ENCODE measurements at regions not wholly inside any gene's neighbourhood (a gene's known extent, or its start where the extent isn't known, plus 50 kb on each side); places are given as distances from the start of the nearest gene placed in this dataset.
A peak's percentile ranks its signal among the peaks of the same experiment; 100 is the strongest.

DNA sequence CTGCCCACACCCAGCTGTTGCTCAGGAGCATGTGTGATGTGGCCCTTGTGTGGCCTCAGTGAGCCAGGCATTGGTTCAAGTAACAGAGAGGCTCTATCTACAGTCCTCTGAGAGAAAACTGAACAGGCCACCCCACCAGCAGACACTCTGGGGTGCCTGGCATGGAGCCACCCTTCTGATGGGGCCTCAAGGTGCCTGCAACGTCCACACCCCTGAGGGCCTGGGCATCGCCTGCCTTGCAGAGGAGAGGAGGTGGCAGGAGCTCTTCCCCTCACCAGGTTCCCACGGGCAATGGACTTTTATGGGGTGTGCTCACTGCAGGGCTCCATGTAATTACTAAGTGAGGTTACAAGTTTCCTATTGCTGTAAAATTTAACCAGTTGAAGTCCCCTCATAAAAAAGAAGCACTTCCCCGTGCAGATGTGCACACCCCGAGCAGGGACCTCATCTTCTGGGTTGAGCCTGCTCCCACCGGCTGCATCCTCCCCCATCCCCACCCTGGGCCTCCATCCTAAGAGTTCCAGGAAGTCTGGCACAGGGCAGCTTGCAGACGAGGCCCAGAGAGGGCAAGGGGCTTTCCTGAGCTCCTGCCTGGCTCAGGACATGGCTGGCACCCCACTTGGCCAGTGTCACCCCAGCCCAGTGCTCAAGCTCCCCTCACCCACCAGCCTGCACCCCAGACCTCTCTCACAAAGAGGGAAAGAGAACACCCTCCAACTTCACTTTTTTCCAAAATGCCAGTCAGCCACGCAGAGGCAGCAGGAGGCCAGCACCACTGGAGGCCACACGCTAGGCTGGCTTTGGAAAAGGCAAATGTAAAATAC is 270.4 kb upstream of the RTL1 start:
- DNase-seq (ENCODE audit: low read depth in 4 of 4, low spot score in 3 of 4), result no peak

DNA sequence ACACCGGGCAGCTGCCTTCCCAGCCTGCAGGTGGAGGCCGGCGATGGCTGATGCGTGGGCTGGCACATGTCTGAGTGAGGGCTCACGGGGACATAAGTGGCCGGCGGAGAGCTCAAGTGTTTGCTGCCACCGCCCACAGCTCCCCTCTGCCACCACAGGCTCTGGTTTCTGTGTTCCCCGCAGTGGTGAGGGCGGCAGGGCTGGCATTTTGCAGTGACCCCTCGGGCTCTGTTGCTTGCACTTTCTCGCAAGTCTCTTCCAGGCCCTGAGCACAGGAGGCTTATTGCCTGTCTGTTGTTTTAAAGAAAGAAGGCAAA is 271.0 kb upstream of the RTL1 start:
- DNase-seq (ENCODE audit: low read depth in 4 of 4, low spot score in 3 of 4), result no peak

DNA sequence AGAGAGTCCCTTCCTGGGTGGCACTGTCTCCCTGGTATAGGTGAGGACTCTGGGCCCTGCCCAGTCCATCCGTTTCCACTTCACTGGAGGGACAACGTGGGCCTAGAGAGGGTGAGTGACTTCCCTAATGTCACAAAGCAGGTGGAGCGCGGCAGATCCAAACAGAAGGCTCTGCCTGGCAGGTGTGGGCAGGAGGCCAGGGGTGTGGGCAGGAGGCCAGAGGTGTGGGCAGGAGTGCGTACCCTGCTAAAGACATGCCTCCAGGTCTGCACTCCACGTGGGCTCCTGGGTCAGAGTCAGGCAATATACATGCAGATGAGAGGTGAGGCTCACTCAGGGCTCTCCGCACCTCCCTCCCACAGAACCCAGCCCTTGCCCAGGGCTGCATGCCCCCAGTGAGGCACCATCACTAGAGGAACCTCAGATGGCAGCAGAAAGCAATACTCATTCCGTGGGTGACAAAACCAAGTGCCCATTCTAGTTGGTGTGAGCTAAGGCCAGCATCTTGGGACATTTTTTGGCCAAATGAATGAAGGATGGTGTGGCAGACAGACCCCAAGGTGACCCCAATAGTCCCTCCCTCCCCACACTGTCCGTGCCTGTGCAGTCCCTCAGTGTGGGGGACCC is 271.6 kb upstream of the RTL1 start:
- DNase-seq (ENCODE audit: low read depth in 4 of 4, low spot score in 3 of 4), result no peak

DNA sequence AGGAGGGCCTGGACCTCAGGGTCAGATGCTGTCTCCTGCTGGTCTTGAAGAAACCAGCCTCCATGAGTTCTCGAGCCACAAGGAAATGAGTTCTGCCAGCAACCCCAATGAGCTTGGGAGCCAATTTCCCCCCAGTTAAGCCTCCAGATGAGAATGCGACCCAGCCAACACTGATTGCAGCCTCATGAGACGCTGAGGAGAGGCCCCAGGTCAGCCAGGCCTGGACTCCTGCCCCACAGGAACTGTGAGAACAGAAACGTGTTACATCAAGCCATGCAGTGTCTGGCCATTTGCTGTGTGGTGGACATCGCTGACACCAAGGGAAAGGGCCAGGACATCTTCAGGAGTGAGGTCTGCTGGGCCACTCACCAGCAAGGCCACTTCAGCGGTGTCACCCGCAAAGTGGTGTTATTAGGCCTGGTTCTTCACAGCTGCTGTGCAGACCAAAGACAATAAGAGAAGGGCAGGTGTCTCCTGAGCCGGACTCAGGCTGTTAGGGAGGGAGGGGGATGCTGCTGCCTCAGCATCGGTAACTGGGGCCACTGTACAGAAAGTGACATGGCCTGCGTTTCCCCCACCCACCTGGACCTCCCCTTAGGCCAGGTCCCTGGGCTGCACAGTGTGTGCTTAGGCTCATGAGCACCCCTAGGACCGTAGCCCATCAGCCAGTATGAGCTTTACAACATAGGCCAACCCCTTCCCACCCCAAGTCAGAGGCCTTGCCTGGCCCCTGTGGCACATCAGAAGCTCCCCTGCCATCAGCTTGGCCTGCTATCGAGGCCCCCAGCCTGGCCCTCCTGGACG is 272.4 kb upstream of the RTL1 start:
- DNase-seq (ENCODE audit: low read depth in 4 of 4, low spot score in 3 of 4), result no peak

DNA sequence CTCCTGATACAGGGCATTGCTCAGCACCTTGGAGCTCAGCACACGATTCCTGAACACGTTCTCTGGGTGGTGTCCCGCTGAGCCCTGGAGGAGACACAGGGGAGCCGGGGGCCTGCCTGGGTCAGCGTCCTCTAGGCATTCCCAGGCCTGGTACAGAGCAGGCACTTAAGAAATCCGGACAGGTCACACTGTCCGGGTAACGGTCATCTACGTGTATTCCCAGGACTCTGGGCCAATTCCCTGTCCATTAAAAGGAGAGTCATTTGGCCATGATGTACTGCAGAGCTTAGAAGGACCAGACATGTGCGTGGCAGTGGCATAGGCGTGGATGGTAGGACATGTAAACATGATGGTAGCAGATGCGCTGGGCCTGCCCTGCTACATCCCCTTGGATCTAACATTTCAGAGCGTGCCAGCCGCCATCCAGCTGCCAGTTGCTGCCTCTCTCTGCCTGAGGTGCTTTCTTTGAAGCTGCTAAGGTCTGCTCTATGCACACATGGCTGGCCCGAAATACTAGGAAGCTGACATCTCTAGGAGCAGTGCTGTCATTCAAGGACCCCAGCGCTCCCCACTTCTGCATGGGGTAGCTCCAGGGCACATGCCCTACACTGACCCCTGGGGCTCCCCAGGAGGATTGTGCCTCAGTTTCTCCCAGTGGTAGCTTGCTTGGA is 273.1 kb upstream of the RTL1 start:
- DNase-seq (ENCODE audit: low read depth in 4 of 4, low spot score in 3 of 4), result no peak

DNA sequence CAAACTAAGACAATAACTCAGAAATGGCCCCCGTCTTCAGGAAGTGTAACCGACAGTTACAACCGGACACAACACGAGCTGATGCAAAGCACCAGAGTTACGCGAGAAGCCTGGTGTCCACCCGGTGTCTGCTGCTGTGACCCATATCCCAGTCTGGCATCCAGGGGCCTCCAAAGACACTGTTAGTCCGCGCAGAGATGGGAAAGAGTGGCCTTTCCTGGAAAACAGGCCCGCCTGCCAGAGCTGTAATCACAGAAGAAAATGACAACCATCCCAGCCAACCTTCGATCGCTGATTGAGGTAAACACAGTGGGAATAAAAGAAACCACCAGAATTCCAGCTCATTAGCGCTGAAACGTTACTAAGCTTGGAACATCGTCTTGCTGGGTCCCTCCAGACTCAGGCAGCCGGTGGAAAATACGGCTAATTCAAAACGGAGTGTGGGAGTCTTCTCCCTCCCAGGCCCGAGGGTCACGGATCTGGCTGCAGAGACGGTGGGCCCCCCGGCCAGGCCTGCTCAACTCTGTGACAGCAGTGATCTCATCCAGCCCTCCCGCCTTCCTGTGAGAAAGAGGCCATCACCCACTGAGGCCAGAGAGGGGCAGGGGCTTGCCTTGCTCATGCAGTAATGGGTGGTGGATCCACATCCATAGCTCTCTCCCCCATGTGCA is 273.9 kb upstream of the RTL1 start:
- DNase-seq (ENCODE audit: low read depth in 4 of 4, low spot score in 3 of 4), result peak in 2 of 4 donors; percentile 25 to 29

DNA sequence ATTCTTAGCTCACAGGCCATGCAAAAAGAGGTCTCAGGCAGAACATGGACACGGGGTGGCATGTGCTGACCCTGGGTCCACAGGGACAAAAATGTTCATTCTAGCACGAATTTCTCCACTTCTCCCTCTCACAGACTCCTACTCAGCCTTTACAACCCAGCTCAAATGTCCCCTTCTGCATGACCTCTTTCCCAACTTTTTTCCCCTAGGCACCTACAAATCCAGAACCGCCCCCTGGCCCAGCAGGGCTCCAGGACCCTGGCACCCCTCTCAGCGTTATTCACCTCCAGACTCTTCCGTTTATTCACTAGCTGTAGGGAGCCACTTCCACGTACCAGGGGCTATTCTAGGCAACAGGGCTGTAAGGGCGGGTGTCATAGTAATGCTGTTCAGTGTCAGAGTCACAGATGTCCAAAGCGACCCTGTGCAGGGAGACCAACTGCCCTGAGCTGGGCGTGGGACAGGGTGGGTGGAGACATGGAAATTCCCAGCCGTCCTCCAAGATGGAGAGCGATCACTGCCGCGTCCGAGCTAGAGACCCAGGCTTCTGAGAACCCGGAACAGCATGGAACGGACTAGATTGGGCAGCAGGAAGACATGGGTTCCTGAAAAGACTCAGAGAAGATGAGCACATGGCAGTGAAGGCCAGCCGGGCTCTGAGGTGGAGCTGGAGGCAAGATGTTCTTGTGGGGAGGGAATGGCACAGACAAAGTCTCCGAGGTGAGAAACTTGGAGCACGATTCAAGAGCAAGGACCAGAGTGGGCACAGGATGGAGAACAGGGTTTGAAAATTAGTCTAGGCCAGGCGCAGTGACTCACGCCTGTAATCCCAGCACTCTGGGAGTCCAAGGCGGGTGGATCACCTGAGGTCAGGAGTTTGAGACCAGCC is 274.9 kb upstream of the RTL1 start:
- DNase-seq (ENCODE audit: low read depth in 4 of 4, low spot score in 3 of 4), result no peak

DNA sequence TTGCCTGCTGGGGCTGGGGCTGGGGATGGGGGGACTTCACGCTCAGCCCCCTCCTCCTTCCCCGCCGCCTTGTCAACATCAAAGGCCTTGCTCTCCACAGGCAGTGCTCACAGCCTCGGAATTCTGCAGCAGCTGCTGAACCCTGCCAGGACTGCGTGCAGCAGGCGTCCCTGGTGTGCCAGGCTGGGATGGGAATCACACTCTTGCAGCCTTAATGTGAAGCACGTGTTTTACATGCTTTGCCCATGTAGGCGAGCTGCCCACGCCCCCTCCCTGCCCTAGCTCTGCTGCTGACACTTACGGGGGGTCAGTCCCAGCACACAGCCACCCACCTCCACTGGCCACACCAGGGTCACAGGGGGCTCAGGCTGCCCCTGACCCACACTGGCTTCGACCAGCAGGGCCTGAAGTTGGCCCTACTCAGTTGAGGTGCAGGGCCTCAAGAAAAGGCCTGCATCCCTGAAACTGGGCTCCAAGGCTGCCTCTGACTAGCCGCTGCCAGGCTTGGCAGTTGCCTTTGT is 276.2 kb upstream of the RTL1 start:
- DNase-seq (ENCODE audit: low read depth in 4 of 4, low spot score in 3 of 4), result no peak

DNA sequence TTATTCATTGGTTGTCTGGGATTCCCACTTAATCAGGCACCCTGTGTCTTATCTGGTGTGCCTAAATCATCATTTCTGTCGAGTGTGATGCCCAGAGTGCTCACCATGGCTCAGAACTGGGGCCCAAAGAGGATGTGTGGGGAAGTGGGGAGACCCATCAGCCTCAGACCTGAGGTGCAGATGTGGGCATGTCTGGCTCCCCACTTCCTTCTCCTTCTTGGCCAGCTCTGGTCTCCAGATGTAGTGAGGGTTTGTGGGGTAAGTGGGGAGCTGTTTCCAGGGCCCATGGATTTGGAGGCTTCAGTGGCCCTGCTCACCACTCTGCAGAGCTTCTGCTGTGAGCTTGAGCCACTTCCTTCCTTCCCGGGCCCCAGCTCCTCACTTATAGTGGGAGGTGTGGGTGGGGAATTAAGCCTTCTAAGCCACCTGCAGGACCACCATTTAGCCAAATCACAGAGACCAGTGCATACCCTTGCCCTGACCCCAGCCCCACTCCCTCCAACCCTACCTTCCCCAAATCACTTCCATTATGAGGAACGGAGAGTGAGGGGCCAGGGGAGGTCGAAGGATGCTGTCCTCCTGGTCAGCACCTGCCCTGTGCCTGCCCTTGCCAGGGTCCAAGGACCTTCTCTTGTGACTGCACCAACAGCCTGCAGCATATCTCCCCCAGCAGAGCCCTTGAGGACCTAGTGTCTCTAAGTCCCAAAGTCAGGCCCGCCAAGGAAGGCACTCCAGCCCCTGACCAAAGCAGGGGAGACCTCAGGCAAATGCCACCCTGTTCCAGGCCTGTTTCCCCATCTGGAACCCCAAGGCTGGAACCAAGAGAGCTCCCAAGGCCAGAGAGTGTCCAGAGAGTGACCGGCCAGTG is 278.2 kb upstream of the RTL1 start:
- no peak for DNase-seq (ENCODE audit: low read depth in 4 of 4, low spot score in 3 of 4)

DNA sequence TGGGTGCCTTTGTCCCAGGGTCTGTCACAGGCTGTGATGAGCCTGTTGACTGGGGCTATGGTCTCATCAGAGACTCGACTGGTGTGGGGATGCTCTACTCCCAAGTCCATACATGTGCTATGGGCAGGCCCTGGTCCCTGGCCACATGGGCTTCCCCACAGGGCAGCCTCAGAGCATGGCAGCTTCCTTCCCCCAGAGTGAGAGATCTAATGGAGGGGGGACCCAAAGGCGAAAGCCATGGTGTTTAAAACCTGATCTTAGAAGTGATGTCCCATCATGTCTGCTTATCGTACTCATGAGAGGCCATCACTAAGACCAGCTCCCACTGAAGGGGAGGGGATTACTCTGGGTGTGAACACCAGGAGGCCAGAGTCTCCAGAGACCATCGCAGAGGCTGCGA is 279.0 kb upstream of the RTL1 start:
- no peak for DNase-seq (ENCODE audit: low read depth in 4 of 4, low spot score in 3 of 4)

DNA sequence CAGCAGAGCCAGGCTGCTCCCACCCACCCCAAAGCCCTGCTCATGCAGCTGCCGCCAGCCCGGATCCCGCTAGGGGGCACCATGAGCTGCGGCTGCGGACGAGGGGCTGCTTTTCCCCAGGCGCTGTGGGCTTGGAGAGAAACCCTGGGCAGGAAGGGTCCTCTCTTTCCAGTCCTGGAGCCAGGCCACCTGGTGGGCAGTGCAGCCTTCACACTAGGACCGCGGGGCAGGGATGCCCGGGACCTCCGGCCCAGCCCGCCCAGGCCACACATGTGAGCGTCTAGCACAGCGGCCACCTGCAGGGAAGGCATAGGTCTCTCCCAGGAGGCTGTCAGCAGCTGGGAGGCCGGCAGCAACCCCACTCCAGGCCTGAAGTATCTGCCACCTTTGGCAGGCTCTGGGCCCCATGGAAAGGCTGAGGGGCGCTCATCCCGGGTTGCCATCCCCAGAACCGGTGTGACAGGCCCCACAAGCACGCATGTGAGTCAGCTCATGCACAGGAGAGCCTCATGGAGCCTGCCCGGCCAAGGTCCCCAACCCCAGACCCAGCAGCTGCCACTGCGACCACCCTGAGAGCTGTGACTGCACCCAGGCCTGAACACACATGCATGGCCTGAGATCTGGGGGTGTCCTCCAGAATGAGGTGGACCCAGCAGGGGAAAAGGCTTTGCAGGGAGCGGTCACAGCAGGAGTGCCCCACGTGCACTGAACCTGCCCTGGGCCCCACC is 280.0 kb upstream of the RTL1 start:
- DNase-seq (ENCODE audit: low read depth in 4 of 4, low spot score in 3 of 4), result peak in 3 of 4 donors; percentile 19 to 39 (median 31)

DNA sequence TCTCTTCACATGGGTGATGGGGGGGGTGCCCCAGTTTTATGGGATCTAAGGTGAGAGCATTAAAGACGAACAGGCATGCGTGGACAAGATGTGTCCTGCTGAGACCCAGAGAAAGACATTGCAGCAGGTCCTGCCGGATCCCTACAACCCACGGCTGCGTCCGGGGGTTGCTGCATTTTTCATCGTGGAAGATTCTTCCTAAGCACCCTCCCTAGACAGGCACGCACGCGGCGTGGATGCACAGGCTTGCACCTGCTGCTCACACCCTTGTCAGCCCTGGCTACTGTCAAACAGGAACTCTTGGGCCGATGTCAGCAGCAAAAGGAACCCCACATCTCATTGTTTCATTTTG is 280.6 kb upstream of the RTL1 start:
- DNase-seq (ENCODE audit: low read depth in 4 of 4, low spot score in 3 of 4), result no peak

DNA sequence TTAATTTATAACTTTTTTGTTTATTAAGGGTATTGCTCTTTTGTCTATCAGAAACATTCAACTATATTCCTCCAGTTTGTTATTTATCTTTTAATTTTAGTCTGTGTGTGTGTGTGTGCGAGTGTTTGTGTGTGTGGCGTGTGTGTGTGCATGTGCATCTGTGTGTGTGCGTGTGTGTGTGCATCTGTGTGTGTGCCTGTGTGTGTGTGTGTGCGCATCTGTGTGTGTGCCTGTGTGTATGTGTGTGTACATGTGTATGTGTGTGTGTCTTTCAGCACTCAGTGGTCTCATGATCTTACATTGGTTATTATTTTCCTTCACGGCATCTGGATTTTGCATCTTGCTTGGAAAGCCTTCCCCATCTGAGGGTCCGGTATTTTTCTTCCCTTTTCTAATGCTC is 281.1 kb upstream of the RTL1 start:
- DNase-seq (ENCODE audit: low read depth in 4 of 4, low spot score in 3 of 4), result no peak

DNA sequence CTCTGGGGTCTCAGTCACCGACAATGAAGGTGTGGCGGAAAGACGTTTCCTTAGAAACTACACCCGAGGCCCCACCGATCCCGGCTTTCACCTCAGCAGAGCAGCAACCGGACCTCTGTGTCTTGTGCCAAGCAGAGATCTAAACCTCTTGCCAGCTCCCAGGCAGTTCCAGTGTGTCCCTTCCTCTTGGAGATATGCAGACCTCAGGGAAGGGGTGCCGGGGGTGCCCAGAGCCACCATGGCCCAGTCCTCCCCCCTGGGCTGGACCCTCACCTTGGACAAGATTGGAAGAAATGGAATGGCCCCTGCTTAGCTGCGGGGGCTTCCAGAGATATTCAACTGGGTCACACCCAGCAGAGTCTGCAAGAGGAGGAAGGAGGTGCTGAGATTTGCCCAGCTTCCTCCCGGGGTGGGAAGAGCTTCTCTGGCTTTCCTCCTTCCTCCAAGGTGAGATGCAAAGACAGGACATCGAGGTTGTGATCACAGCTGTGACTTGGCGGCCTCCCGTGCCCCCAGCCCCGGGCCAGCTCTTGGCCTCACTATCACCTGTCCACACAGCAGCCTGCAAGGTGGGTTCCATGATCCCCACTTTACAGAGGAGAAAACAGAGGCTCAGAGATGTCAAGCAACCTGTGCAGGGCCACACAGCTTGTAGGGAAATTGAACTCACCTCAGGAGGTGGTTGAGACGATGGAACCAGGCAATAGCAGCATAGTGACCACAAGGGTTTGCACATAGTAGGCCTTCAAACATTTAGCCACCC is 281.7 kb upstream of the RTL1 start:
- no peak for DNase-seq (ENCODE audit: low read depth in 4 of 4, low spot score in 3 of 4)

DNA sequence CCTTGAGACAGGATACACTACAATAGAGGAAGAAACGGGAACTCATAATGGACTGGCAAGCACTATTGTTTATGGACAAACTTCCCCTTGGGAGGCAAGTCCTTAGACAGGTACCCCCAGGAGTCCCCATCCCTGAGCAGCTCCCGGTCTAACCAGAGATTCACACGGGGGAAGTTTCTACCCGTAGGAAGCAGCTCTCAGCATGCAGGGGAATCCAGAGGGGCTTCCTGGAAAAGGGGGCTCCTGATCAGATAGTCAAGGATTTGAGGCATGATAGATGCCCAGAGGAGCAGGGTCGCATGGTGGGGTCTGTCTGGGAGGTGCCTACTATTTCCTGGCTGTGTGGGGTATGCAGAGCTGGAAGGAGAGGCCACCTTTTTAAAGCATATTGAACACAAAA is 282.4 kb upstream of the RTL1 start:
- no peak for DNase-seq (ENCODE audit: low read depth in 4 of 4, low spot score in 3 of 4)

DNA sequence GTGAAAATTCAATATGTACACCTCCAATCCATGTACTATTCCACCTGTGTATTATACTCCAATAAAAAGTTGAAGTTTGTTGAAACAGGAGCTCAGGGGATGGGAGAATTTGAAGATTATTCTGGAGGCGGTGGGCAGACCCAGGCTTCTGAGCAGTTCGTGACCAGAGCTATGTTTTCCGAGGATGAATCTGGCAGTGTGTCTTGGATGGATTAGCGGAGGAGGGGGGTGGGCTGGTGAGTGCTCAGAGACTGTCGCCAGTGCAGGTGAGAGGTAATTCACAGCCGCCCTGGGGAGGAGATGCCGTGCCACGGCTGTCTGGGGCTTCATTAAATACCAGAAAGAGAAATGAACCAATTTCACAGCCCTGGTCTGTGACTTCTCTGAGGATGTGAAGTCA is 283.0 kb upstream of the RTL1 start:
- no peak for DNase-seq (ENCODE audit: low read depth in 4 of 4, low spot score in 3 of 4)
